Fibroblast of gingiva (primary cell): ENCODE measurements at regions not wholly inside any gene's neighbourhood (a gene's known extent, or its start where the extent isn't known, plus 50 kb on each side); places are given as distances from the start of the nearest gene placed in this dataset.
"Not testable (repeated sequence)": the region's sequence is repeated elsewhere in the genome, so short reads cannot be mapped to it uniquely, and the experiment has no call there.

Source experiments
- DNase-seq: peaks from one replicate; pipeline ENCODE4 v3.0.0-alpha.2; 2011; ENCODE audit warnings: low read depth

GRCh38 chr2:67294218-67294617 lies 102.9 kb upstream of the ETAA1 start:
- no peak for DNase-seq

GRCh38 chr2:67295406-67295805 lies 101.7 kb upstream of the ETAA1 start:
- DNase-seq: no peak

- no peak for DNase-seq
Measured at GRCh38 chr2:67295851-67296250, 101.3 kb upstream of the ETAA1 start.

- DNase-seq: no peak
Measured at GRCh38 chr2:67304300-67304890, 92.7 kb upstream of the ETAA1 start.

- peak; percentile 38 for DNase-seq
Measured at GRCh38 chr2:67309281-67309680, 87.9 kb upstream of the ETAA1 start.

- DNase-seq: peak; percentile 60
Measured at GRCh38 chr2:67311536-67311935, 85.6 kb upstream of the ETAA1 start.

GRCh38 chr2:67312871-67313270 lies 84.3 kb upstream of the ETAA1 start:
- no peak for DNase-seq

- no peak for DNase-seq
Measured at GRCh38 chr2:67313536-67313935, 83.6 kb upstream of the ETAA1 start.

GRCh38 chr2:67318031-67318430 lies 79.1 kb upstream of the ETAA1 start:
- DNase-seq: no peak

GRCh38 chr2:67318563-67318962 lies 78.6 kb upstream of the ETAA1 start:
- no peak for DNase-seq

- no peak for DNase-seq
Measured at GRCh38 chr2:67318993-67319481, 78.1 kb upstream of the ETAA1 start.

- DNase-seq: peak; percentile 32
Measured at GRCh38 chr2:67320861-67321587, 76.1 kb upstream of the ETAA1 start.

GRCh38 chr2:67321588-67321903 lies 75.6 kb upstream of the ETAA1 start:
- DNase-seq: no peak

GRCh38 chr2:67322353-67323001 lies 74.7 kb upstream of the ETAA1 start:
- peak; percentile 71 for DNase-seq

GRCh38 chr2:67323209-67323991 lies 73.7 kb upstream of the ETAA1 start:
- DNase-seq: no peak

GRCh38 chr2:67329513-67329912 lies 67.6 kb upstream of the ETAA1 start:
- DNase-seq: no peak

GRCh38 chr2:67329951-67330350 lies 67.2 kb upstream of the ETAA1 start:
- no peak for DNase-seq

- not testable (repeated sequence) for DNase-seq
Measured at GRCh38 chr2:67331419-67332086, 65.6 kb upstream of the ETAA1 start.

- DNase-seq: no peak
Measured at GRCh38 chr2:67337903-67338302, 59.2 kb upstream of the ETAA1 start.

GRCh38 chr2:67338601-67339233 lies 58.4 kb upstream of the ETAA1 start:
- no peak for DNase-seq

GRCh38 chr2:67339234-67339885 lies 57.8 kb upstream of the ETAA1 start:
- DNase-seq: no peak
